IMR-90 (cell line): ENCODE measurements at regions not wholly inside any gene's neighbourhood (a gene's known extent, or its start where the extent isn't known, plus 50 kb on each side); places are given as distances from the start of the nearest gene placed in this dataset.

Experiments used
- ATAC-seq: fragments of 200-7000 bp; cut with Tn5 transposase; 2 replicates; pipeline ENCODE4 v1.9.1; 2020; ENCODE audit warnings: low read depth, mild to moderate bottlenecking, moderate library complexity
- BruUV-seq: library from RNA; stranded (reverse); fragments of 400-500 nt; replicated peaks from 2 replicates; lab custom pipeline; 2021; lab: Mats Ljungman, UMichigan
- CTCF ChIA-PET: fragments of 300-600 bp; formaldehyde crosslinking; extraction: SDS; loops from one replicate; lab custom pipeline; 2021; ENCODE audit warnings: antibody characterized with exemption; lab: Yijun Ruan, JAX
- POLR2A ChIA-PET: fragments of 300-600 bp; sonication (Branson Sonifier 250); formaldehyde crosslinking; loops from one replicate; lab custom pipeline; 2022; ENCODE audit warnings: antibody characterized with exemption; ENCODE audit not compliant: unreplicated experiment; lab: Charles Lee
- DNase-seq: peaks from one replicate; pipeline ENCODE4 v3.0.0; 2013
- H2AFZ ChIP-seq: replicated peaks from 2 replicates; pipeline ENCODE3; 2013; ENCODE audit warnings: low read length, mild to moderate bottlenecking; ENCODE audit not compliant: poor library complexity
- H2AK5ac ChIP-seq: 2 replicates; pipeline ENCODE4 v1.6.1; 2013; ENCODE audit warnings: low read depth, low read length, inconsistent platforms
- H2AK9ac ChIP-seq: replicated peaks from 2 replicates; pipeline ENCODE3; 2013; ENCODE audit warnings: mild to moderate bottlenecking, low read depth, low read length, moderate library complexity; ENCODE audit not compliant: poor library complexity
- H2BK120ac ChIP-seq: 2 replicates; pipeline ENCODE4 v1.6.1; 2013; ENCODE audit warnings: low read depth, low read length, inconsistent platforms
- H2BK15ac ChIP-seq: 3 replicates; pipeline ENCODE4 v1.6.1; 2013; ENCODE audit warnings: low read depth, low read length, inconsistent platforms
- H2BK20ac ChIP-seq: 2 replicates; pipeline ENCODE4 v1.6.1; 2013; ENCODE audit warnings: low read depth, mild to moderate bottlenecking, inconsistent platforms, low read length, moderate library complexity
- H2BK5ac ChIP-seq: 2 replicates; pipeline ENCODE4 v1.6.1; 2013; ENCODE audit warnings: mild to moderate bottlenecking, low read depth, low read length, inconsistent platforms; ENCODE audit not compliant: poor library complexity, severe bottlenecking
- H3K14ac ChIP-seq: replicated peaks from 2 replicates; pipeline ENCODE4 v1.6.1; 2013; ENCODE audit warnings: low read depth, low read length, inconsistent platforms
- H3K18ac ChIP-seq: 2 replicates; pipeline ENCODE4 v1.6.1; 2013; ENCODE audit warnings: low read depth, low read length, control low read depth
- H3K23ac ChIP-seq: 2 replicates; pipeline ENCODE4 v1.6.1; 2013; ENCODE audit warnings: low read depth, low read length, inconsistent platforms
- H3K27ac ChIP-seq: 2 replicates; pipeline ENCODE4 v1.5.1; 2013; ENCODE audit warnings: mild to moderate bottlenecking, control low read depth, low read length; ENCODE audit not compliant: insufficient read depth
- H3K27me3 ChIP-seq: 2 replicates; pipeline ENCODE4 v1.6.1; 2013; ENCODE audit warnings: low read length; ENCODE audit not compliant: control insufficient read depth, insufficient read depth
- H3K36me3 ChIP-seq: 2 replicates; pipeline ENCODE4 v1.6.1; 2013; ENCODE audit warnings: low read length, mixed read lengths; ENCODE audit not compliant: control insufficient read depth, insufficient read depth
- H3K4ac ChIP-seq: 2 replicates; pipeline ENCODE4 v1.6.1; 2013; ENCODE audit warnings: low read depth, low read length, inconsistent platforms
- H3K4me1 ChIP-seq: 2 replicates; pipeline ENCODE4 v1.6.1; 2013; ENCODE audit warnings: low read length, mixed read lengths; ENCODE audit not compliant: control insufficient read depth, insufficient read depth
- H3K4me2 ChIP-seq: 2 replicates; pipeline ENCODE4 v1.6.1; 2013; ENCODE audit warnings: low read depth, mild to moderate bottlenecking, control low read depth, low read length, moderate library complexity
- H3K4me3 ChIP-seq: 2 replicates; pipeline ENCODE4 v1.5.1; 2013; ENCODE audit warnings: low read depth, mild to moderate bottlenecking, control low read depth, low read length, moderate library complexity; ENCODE audit not compliant: insufficient read depth
- H3K56ac ChIP-seq: 2 replicates; pipeline ENCODE4 v1.6.1; 2013; ENCODE audit warnings: low read length, inconsistent platforms; ENCODE audit not compliant: insufficient read depth; ENCODE audit errors: extremely low read depth
- H3K79me1 ChIP-seq, 2 experiments: 2 replicates each; pipeline ENCODE4 v1.6.1; 2013; ENCODE audit warnings: low read length in 2 of 2, inconsistent platforms in 1 of 2, low read depth in 1 of 2
- H3K9ac ChIP-seq: 2 replicates; pipeline ENCODE4 v1.6.1; 2013; ENCODE audit warnings: low read depth, low read length, control low read depth
- H3K9me1 ChIP-seq: 2 replicates; pipeline ENCODE4 v1.6.1; 2013; ENCODE audit warnings: low read length, inconsistent platforms; ENCODE audit not compliant: insufficient read depth
- H3K9me3 ChIP-seq: 2 replicates; pipeline ENCODE4 v1.6.1; 2013; ENCODE audit warnings: low read length; ENCODE audit not compliant: control insufficient read depth, insufficient read depth
- H4K20me1 ChIP-seq: 2 replicates; pipeline ENCODE4 v1.6.1; 2013; ENCODE audit warnings: low read length, inconsistent platforms; ENCODE audit not compliant: insufficient read depth
- H4K5ac ChIP-seq: 2 replicates; pipeline ENCODE4 v1.6.1; 2013; ENCODE audit warnings: mild to moderate bottlenecking, low read depth, low read length, control low read depth
- H4K8ac ChIP-seq, 2 experiments: 2 replicates each; pipeline ENCODE4 v1.6.1; 2013; ENCODE audit warnings: low read depth in 2 of 2, low read length in 2 of 2, control low read depth in 1 of 2, inconsistent platforms in 1 of 2
- H4K91ac ChIP-seq: 2 replicates; pipeline ENCODE4 v1.6.1; 2013; ENCODE audit warnings: low read depth, low read length, inconsistent platforms; ENCODE audit not compliant: insufficient read depth
- CHD1 ChIP-seq: IDR thresholded peaks from 2 replicates; pipeline ENCODE4 v1.6.1; 2012; ENCODE audit warnings: low read depth, low read length, improper control_type of control experiment
- ELK1 ChIP-seq: fragments of 150-350 bp; IDR thresholded peaks from 2 replicates; pipeline ENCODE4 v1.6.1; 2016; ENCODE audit warnings: low read depth, mild to moderate bottlenecking, low read length, moderate library complexity, borderline replicate concordance
- FOS ChIP-seq: fragments of 150-350 bp; IDR thresholded peaks from 2 replicates; pipeline ENCODE4 v1.6.1; 2016; ENCODE audit warnings: low read depth, low read length
- MAFK ChIP-seq: IDR thresholded peaks from 2 replicates; pipeline ENCODE4 v1.6.1; 2012; ENCODE audit warnings: low read depth, low read length, improper control_type of control experiment
- MAZ ChIP-seq: IDR thresholded peaks from 2 replicates; pipeline ENCODE4 v1.6.1; 2012; ENCODE audit warnings: low read depth, mild to moderate bottlenecking, low read length, improper control_type of control experiment, moderate library complexity, borderline replicate concordance
- MXI1 ChIP-seq: IDR thresholded peaks from 2 replicates; pipeline ENCODE4 v1.6.1; 2012; ENCODE audit warnings: low read depth, mild to moderate bottlenecking, low read length, moderate library complexity, borderline replicate concordance
- NFE2L2 ChIP-seq: fragments of 150-350 bp; IDR thresholded peaks from 2 replicates; pipeline ENCODE4 v1.6.1; 2016; ENCODE audit warnings: low read depth, mild to moderate bottlenecking, low read length
- POLR2A ChIP-seq: IDR thresholded peaks from 2 replicates; pipeline ENCODE4 v1.6.1; 2012; ENCODE audit warnings: mild to moderate bottlenecking, low read depth, low read length
- RCOR1 ChIP-seq: IDR thresholded peaks from 2 replicates; pipeline ENCODE4 v1.6.1; 2012; ENCODE audit warnings: mild to moderate bottlenecking, low read length, improper control_type of control experiment; ENCODE audit not compliant: insufficient replicate concordance
- RFX5 ChIP-seq: IDR thresholded peaks from 2 replicates; pipeline ENCODE4 v1.8.0; 2012; ENCODE audit warnings: low read depth, mild to moderate bottlenecking, low read length, moderate library complexity
- SMC3 ChIP-seq: fragments of 150-350 bp; IDR thresholded peaks from 2 replicates; pipeline ENCODE4 v1.6.1; 2016; ENCODE audit warnings: low read depth, mild to moderate bottlenecking, antibody characterized with exemption, low read length, moderate library complexity
- USF2 ChIP-seq: fragments of 150-350 bp; IDR thresholded peaks from 2 replicates; pipeline ENCODE4 v1.6.1; 2017; ENCODE audit warnings: mild to moderate bottlenecking, antibody characterized with exemption, low read length, low read depth
- WGBS, 2 experiments: methylation state at CpG; one replicate each; pipeline versions ENCODE4 v1.1.5 to v1.1.7; 2013; ENCODE audit warnings: missing lambda C conversion rate in 2 of 2; ENCODE audit not compliant: insufficient read length in 1 of 2; ENCODE audit errors: extremely low coverage in 2 of 2; 5-methylcytosine and 5-hydroxymethylcytosine counted together
- dilution Hi-C: fragments of 300-500 bp; cut with HindIII; formaldehyde crosslinking; loops from one replicate; pipeline ENCODE4 v1.14.3; 2018; ENCODE audit warnings: low sequenced_read_pairs; ENCODE audit not compliant: unreplicated experiment
- in situ Hi-C: fragments of 300-500 bp; cut with MboI; formaldehyde crosslinking; loops from 3 replicates; pipeline ENCODE4 v1.14.3; 2019; ENCODE audit warnings: low sequenced_read_pairs, inconsistent platforms, mixed read lengths
- intact Hi-C: fragments of 100-400 bp; cut with micrococcal nuclease; formaldehyde crosslinking; loops from 2 replicates; pipeline ENCODE4 v1.10.0; 2022

GRCh38 chr6:183668-184067, 108.6 kb upstream of the DUSP22 start:
- no peak for ATAC-seq
- dilution Hi-C loops (no loop called here), in situ Hi-C loops (no loop called here), intact Hi-C loops (no loop called here)
- TF ChIP-seq USF2 (no peak), MAZ (no peak), CHD1 (no peak), POLR2A (no peak), SMC3 (no peak), RFX5 (no peak), MAFK (no peak), MXI1 (no peak), ELK1 (no peak), RCOR1 (no peak), NFE2L2 (no peak), FOS (no peak)
- no peak overlapping the region for H3K18ac ChIP-seq
- H3K9me3 ChIP-seq, result no peaks in the 10 kb centered on the region
- no peaks in the 10 kb centered on the region for H4K20me1 ChIP-seq
- H3K9ac ChIP-seq, result no peak overlapping the region
- H3K4me3 ChIP-seq, result no peak overlapping the region
- H2AFZ ChIP-seq, result no peak overlapping the region
- ChIA-PET CTCF (no interaction called here), POLR2A (no interaction called here)
- no peak overlapping the region for H2BK15ac ChIP-seq
- H3K4ac ChIP-seq, result no peak overlapping the region
- no peaks in the 10 kb centered on the region for H3K79me1 ChIP-seq
- H4K8ac ChIP-seq, result no peak overlapping the region
- no CpG with 5 or more reads among the region's 2 CpGs for WGBS, 2 experiments
- no peak overlapping the region for H4K91ac ChIP-seq
- peaks cover 3% of the 10 kb centered on the region; the same call in 1 of the 2 replicates for H3K4me1 ChIP-seq
- no peak overlapping the region for H3K4me2 ChIP-seq
- H3K36me3 ChIP-seq, result no peaks in the 10 kb centered on the region
- BruUV-seq, result no TSS peak
- H2BK5ac ChIP-seq, result no peak overlapping the region
- H3K56ac ChIP-seq, result no peak overlapping the region
- H3K23ac ChIP-seq, result no peak overlapping the region
- no peak overlapping the region for H2AK9ac ChIP-seq
- H2AK5ac ChIP-seq, result no peak overlapping the region
- H2BK20ac ChIP-seq, result no peak overlapping the region
- no peaks in the 10 kb centered on the region for H3K9me1 ChIP-seq
- no peak for DNase-seq
- H3K14ac ChIP-seq, result no peak overlapping the region
- H4K5ac ChIP-seq, result no peak overlapping the region
- no peak overlapping the region for H2BK120ac ChIP-seq
- H3K27me3 ChIP-seq, result peaks cover 8% of the 10 kb centered on the region; the same call in 1 of the 2 replicates
- H3K27ac ChIP-seq, result no peak overlapping the region
